ENCODE measurements at regions not wholly inside any gene's neighbourhood (a gene's known extent, or its start where the extent isn't known, plus 50 kb on each side); places are given as distances from the start of the nearest gene placed in this dataset.
"Not testable (repeated sequence)": the region's sequence is repeated elsewhere in the genome, so short reads cannot be mapped to it uniquely, and the experiment has no call there.

- DNase-seq (ENCODE audit: low spot score): no peak
Measured at GRCh38 chr2:35803126-35803525, 552.5 kb upstream of the CRIM1 start.

GRCh38 chr2:35794796-35795450, 560.7 kb upstream of the CRIM1 start:
- no peak for DNase-seq (ENCODE audit: low spot score)

- DNase-seq (ENCODE audit: low spot score): no peak
Measured at GRCh38 chr2:35790292-35790691, 565.3 kb upstream of the CRIM1 start.

- no peak for DNase-seq (ENCODE audit: low spot score)
Measured at GRCh38 chr2:35788543-35788942, 567.0 kb upstream of the CRIM1 start.

GRCh38 chr2:35787302-35788031, 568.1 kb upstream of the CRIM1 start:
- DNase-seq (ENCODE audit: low spot score): no peak

- no peak for DNase-seq (ENCODE audit: low spot score)
Measured at GRCh38 chr2:35785564-35785963, 570.0 kb upstream of the CRIM1 start.

- DNase-seq (ENCODE audit: low spot score): no peak
Measured at GRCh38 chr2:35784777-35785176, 570.8 kb upstream of the CRIM1 start.

- DNase-seq (ENCODE audit: low spot score): no peak
Measured at GRCh38 chr2:35783723-35784122, 571.9 kb upstream of the CRIM1 start.

- DNase-seq (ENCODE audit: low spot score): no peak
Measured at GRCh38 chr2:35741556-35741955, 614.0 kb upstream of the CRIM1 start.

GRCh38 chr2:35731674-35732073, 623.9 kb upstream of the CRIM1 start:
- DNase-seq (ENCODE audit: low spot score): no peak

- no peak for DNase-seq (ENCODE audit: low spot score)
Measured at GRCh38 chr2:35714883-35715282, 640.7 kb upstream of the CRIM1 start.

- DNase-seq (ENCODE audit: low spot score): no peak
Measured at GRCh38 chr2:35708411-35708923, 647.1 kb upstream of the CRIM1 start.

GRCh38 chr2:35688309-35688708, 667.3 kb upstream of the CRIM1 start:
- DNase-seq (ENCODE audit: low spot score): no peak

GRCh38 chr2:35651688-35652323, 703.8 kb upstream of the CRIM1 start:
- DNase-seq (ENCODE audit: low spot score): no peak

- DNase-seq (ENCODE audit: low spot score): no peak
Measured at GRCh38 chr2:35614640-35615039, 740.9 kb upstream of the CRIM1 start.

- no peak for DNase-seq (ENCODE audit: low spot score)
Measured at GRCh38 chr2:35606394-35606793, 749.2 kb upstream of the CRIM1 start.

- DNase-seq (ENCODE audit: low spot score): no peak
Measured at GRCh38 chr2:35598310-35598709, 757.3 kb upstream of the CRIM1 start.

GRCh38 chr2:35591886-35592285, 763.7 kb upstream of the CRIM1 start:
- DNase-seq (ENCODE audit: low spot score): no peak

- DNase-seq (ENCODE audit: low spot score): no peak
Measured at GRCh38 chr2:35585972-35586371, 769.6 kb upstream of the CRIM1 start.

- DNase-seq (ENCODE audit: low spot score): no peak
Measured at GRCh38 chr2:35582637-35583036, 772.9 kb upstream of the CRIM1 start.

- no peak for DNase-seq (ENCODE audit: low spot score)
Measured at GRCh38 chr2:35580956-35581355, 774.6 kb upstream of the CRIM1 start.

GRCh38 chr2:35568574-35568973, 787.0 kb upstream of the CRIM1 start:
- not testable (repeated sequence) for DNase-seq (ENCODE audit: low spot score)

- no peak for DNase-seq (ENCODE audit: low spot score)
Measured at GRCh38 chr2:35562488-35562887, 793.1 kb upstream of the CRIM1 start.

All from CD4-positive, alpha-beta T cell treated with Interleukin-6 at 100 ng/mL for 8 hours (primary cell).